ENCODE measurements at regions not wholly inside any gene's neighbourhood (a gene's known extent, or its start where the extent isn't known, plus 50 kb on each side); places are given as distances from the start of the nearest gene placed in this dataset.

DNA sequence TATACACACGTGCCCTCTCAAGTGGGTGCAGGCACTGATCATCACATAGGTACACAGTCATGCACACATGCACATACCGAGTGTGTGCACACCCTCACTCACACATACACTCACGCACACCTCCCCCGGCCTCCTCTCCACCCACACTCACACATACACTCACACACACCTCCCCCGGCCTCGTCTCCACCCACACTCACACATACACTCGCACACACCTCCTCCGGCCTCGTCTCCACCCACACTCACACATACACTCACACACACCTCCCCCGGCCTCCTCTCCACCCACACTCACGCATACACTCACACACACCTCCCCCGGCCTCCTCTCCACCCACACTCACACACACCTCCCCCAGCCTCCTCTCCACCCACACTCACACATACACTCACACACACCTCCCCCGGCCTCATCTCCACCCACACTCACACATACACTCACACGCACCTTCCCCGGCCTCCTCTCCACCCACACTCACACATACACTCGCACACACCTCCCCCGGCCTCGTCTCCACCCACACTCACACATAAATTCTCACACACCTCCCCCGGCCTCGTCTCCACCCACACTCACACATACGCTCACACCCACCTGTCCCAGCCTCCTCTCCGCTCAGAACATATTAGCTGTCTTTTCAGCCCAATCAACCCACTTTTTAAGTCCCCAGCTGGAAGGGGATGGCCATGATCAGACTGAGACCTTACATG is 105.2 kb upstream of the VSTM2B start:
- Histone ChIP-seq H3K4me3 (replicated peaks in 1 of 3) (no peak overlapping the region), H3K27me3 (no peaks in the 10 kb centered on the region), H3K27ac (no peak overlapping the region), H3K9me3 (no peaks in the 10 kb centered on the region), H3K4me1 (no peaks in the 10 kb centered on the region), H3K36me3 (no peaks in the 10 kb centered on the region)
- no peak for DNase-seq
- TF ChIP-seq, protein P1, sequence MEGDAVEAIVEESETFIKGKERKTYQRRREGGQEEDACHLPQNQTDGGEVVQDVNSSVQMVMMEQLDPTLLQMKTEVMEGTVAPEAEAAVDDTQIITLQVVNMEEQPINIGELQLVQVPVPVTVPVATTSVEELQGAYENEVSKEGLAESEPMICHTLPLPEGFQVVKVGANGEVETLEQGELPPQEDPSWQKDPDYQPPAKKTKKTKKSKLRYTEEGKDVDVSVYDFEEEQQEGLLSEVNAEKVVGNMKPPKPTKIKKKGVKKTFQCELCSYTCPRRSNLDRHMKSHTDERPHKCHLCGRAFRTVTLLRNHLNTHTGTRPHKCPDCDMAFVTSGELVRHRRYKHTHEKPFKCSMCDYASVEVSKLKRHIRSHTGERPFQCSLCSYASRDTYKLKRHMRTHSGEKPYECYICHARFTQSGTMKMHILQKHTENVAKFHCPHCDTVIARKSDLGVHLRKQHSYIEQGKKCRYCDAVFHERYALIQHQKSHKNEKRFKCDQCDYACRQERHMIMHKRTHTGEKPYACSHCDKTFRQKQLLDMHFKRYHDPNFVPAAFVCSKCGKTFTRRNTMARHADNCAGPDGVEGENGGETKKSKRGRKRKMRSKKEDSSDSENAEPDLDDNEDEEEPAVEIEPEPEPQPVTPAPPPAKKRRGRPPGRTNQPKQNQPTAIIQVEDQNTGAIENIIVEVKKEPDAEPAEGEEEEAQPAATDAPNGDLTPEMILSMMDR (IDR thresholded peaks at IDR 0.05): no peak
- no peak for TF ChIP-seq POLR2A (IDR thresholded peaks at IDR 0.05)
- WGBS, 2 donors: 78 to 82% methylated on average over 22 of the region's 22 CpGs
- intact Hi-C loops (cut with DNase I): no loop called here

DNA sequence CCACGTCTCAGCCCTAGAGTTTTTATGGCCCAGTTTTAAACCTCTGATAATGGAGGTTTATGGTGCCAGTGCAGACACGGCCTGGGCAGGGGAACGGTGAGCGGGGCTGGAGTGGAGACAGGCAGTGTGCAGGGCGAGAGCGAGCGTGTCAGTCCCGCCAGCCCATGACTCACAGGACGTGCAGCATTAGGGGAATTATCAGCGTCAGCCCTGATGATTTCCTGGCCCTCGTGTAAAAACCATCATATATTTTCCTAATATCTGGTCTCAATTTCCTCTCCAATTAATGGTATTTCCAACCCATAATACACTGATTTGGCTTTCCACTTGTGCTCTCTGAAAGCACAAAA is 104.6 kb upstream of the VSTM2B start:
- Histone ChIP-seq H3K4me3 (replicated peaks in 1 of 3) (no peak overlapping the region), H3K4me1 (no peaks in the 10 kb centered on the region), H3K27me3 (no peaks in the 10 kb centered on the region), H3K27ac (no peak overlapping the region), H3K9me3 (no peaks in the 10 kb centered on the region), H3K36me3 (no peaks in the 10 kb centered on the region)
- intact Hi-C loops (cut with DNase I): no loop called here
- 58 to 59% methylated on average over 11 of the region's 11 CpGs for WGBS, 2 donors
- TF ChIP-seq, protein P1 (IDR thresholded peaks at IDR 0.05): no peak
- TF ChIP-seq POLR2A (IDR thresholded peaks at IDR 0.05): no peak
- no peak for DNase-seq

DNA sequence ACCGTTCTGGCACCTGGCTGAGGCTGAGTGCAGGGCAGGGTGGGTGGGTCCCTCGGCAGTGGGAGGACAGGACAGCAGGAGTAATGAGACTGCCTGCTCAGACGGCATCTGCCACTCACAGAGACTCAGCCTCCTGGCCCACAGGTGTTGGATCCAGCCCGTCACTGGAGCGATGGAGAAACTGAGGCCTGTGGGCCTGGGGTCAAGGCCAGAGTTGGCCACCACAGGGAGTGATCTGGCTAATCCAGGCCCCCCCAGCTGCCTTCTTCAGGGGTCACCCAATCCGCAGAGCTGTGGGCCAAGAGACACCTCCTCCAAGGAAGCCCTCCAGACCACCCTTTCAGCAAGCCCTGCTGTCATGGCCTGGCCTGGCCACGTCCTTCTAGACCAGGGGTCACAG is 103.7 kb upstream of the VSTM2B start:
- no peak overlapping the region for H3K4me3 ChIP-seq (replicated peaks in 1 of 3)
- WGBS, 2 donors: 48 to 66% methylated on average over 4 to 7 of the region's 7 CpGs
- intact Hi-C loops (cut with DNase I): no loop called here
- no peak overlapping the region for H3K27ac ChIP-seq
- no peak for DNase-seq
- no peaks in the 10 kb centered on the region for H3K4me1 ChIP-seq
- H3K36me3 ChIP-seq: no peaks in the 10 kb centered on the region
- TF ChIP-seq POLR2A (IDR thresholded peaks at IDR 0.05): no peak
- TF ChIP-seq, protein P1 (IDR thresholded peaks at IDR 0.05): no peak
- H3K27me3 ChIP-seq: no peaks in the 10 kb centered on the region
- no peaks in the 10 kb centered on the region for H3K9me3 ChIP-seq

DNA sequence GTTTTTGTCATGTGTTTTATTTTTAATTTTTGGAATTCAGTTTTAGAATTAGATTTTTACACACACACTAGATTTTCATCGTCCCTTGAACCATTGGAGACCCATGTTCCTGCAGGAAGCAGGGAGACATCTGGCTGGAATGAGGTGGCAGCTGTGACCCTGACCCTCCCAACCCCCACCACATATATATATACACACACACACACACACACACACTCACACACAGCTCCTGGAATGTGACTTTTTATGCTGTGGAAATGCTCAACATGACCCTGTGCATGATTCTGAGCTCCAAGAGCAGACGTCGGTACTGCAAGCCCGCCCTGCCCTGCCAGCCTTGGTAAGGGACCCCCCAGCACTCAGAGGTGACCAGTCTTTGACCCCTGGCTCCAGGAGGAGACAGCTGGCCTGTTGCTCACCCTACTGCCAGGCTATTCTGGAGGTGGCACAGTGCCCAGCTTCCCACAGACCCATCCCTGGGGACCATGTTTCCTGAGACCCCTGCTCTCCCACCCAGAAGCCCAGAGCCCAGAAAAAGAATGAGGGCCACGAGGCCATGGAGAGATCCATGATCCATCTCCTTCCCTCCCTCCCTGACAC is 103.2 kb upstream of the VSTM2B start:
- Histone ChIP-seq H3K9me3 (no peaks in the 10 kb centered on the region), H3K4me1 (no peaks in the 10 kb centered on the region), H3K4me3 (replicated peaks in 1 of 3) (no peak overlapping the region), H3K27ac (no peak overlapping the region), H3K36me3 (no peaks in the 10 kb centered on the region), H3K27me3 (no peaks in the 10 kb centered on the region)
- DNase-seq: no peak
- no peak for TF ChIP-seq POLR2A (IDR thresholded peaks at IDR 0.05)
- TF ChIP-seq, protein P1 (IDR thresholded peaks at IDR 0.05): no peak
- 47 to 63% methylated on average over 4 to 5 of the region's 5 CpGs for WGBS, 2 donors
- intact Hi-C loops (cut with DNase I): no loop called here

DNA sequence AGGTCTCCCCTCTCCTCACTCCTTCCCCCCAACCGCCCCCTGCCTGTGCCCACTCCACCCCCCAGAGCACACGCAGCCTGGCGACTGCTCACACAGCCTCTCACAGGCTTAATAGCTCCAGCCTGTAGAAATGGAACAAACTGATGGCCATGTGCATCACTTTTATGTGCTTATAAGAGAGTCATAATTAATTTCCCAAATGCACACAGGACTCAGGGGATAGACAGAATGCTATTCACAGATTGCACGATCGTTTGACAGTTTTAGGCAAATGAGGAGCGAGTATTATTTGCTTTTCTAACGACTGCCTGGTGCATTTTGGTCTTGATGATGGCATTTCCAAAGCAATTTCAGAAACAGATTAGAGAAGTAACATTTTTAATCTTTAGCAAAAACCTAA is 97.7 kb upstream of the VSTM2B start:
- H3K9me3 ChIP-seq: no peaks in the 10 kb centered on the region
- no peak for TF ChIP-seq POLR2A (IDR thresholded peaks at IDR 0.05)
- TF ChIP-seq, protein P1 (IDR thresholded peaks at IDR 0.05): no peak
- 72 to 75% methylated on average over 7 of the region's 7 CpGs for WGBS, 2 donors
- intact Hi-C loops (cut with DNase I): no loop called here
- H3K36me3 ChIP-seq: no peaks in the 10 kb centered on the region
- no peak for DNase-seq
- no peak overlapping the region for H3K4me3 ChIP-seq (replicated peaks in 1 of 3)
- H3K27ac ChIP-seq: no peak overlapping the region
- no peaks in the 10 kb centered on the region for H3K27me3 ChIP-seq
- no peaks in the 10 kb centered on the region for H3K4me1 ChIP-seq
